T-helper 2 cell treated with Interferon-gamma antibody and Interleukin-4, amounts not matched to agents 5 μg/mL and 100 μg/mL, for 36 hours (primary cell): ENCODE measurements at regions not wholly inside any gene's neighbourhood (a gene's known extent, or its start where the extent isn't known, plus 50 kb on each side); places are given as distances from the start of the nearest gene placed in this dataset.
A peak's percentile ranks its signal among the peaks of the same experiment; 100 is the strongest.

ENCODE experiments used
- DNase-seq: peaks from one replicate; pipeline ENCODE4 v3.0.0; 2021; ENCODE audit warnings: low spot score
- H3K27ac Mint-ChIP-seq: one replicate; pipeline ENCODE4 v1.8.0; 2021; ENCODE audit warnings: mild to moderate bottlenecking, mixed read lengths
- H3K27me3 Mint-ChIP-seq: one replicate; pipeline ENCODE4 v1.8.0; 2021; ENCODE audit warnings: low read depth, mixed read lengths
- H3K36me3 Mint-ChIP-seq: one replicate; pipeline ENCODE4 v1.8.0; 2021; ENCODE audit warnings: low read depth, mixed read lengths
- H3K4me1 Mint-ChIP-seq: one replicate; pipeline ENCODE4 v1.8.0; 2021; ENCODE audit warnings: low read depth, mixed read lengths
- H3K4me3 Mint-ChIP-seq: one replicate; pipeline ENCODE4 v1.8.0; 2022; ENCODE audit warnings: mild to moderate bottlenecking, moderate library complexity, mixed read lengths
- H3K9me3 Mint-ChIP-seq: one replicate; pipeline ENCODE4 v1.8.0; 2021; ENCODE audit warnings: mixed read lengths

- no peaks in the 10 kb centered on the region for H3K36me3 Mint-ChIP-seq
- no peaks in the 10 kb centered on the region for H3K9me3 Mint-ChIP-seq
- peaks cover 10% of the 10 kb centered on the region for H3K4me1 Mint-ChIP-seq
- no peak overlapping the region for H3K4me3 Mint-ChIP-seq
- no peak overlapping the region for H3K27ac Mint-ChIP-seq
- H3K27me3 Mint-ChIP-seq: no peaks in the 10 kb centered on the region
- DNase-seq: no peak
Observed at GRCh38 chrX:39145859-39146258, 344.6 kb downstream of the MID1IP1 start.

- H3K36me3 Mint-ChIP-seq: no peaks in the 10 kb centered on the region
- H3K4me3 Mint-ChIP-seq: no peak overlapping the region
- no peaks in the 10 kb centered on the region for H3K9me3 Mint-ChIP-seq
- H3K27ac Mint-ChIP-seq: no peak overlapping the region
- no peaks in the 10 kb centered on the region for H3K27me3 Mint-ChIP-seq
- peak; percentile 31 for DNase-seq
- peaks cover 12% of the 10 kb centered on the region for H3K4me1 Mint-ChIP-seq
Observed at GRCh38 chrX:39149761-39150160, 348.5 kb downstream of the MID1IP1 start.

- Mint-ChIP-seq H3K27ac (no peak overlapping the region), H3K9me3 (no peaks in the 10 kb centered on the region), H3K4me3 (no peak overlapping the region), H3K36me3 (no peaks in the 10 kb centered on the region), H3K27me3 (no peaks in the 10 kb centered on the region), H3K4me1 (peaks cover 12% of the 10 kb centered on the region)
- no peak for DNase-seq
Observed at GRCh38 chrX:39150220-39150619, 349.0 kb downstream of the MID1IP1 start.

- H3K9me3 Mint-ChIP-seq: no peaks in the 10 kb centered on the region
- H3K27ac Mint-ChIP-seq: no peak overlapping the region
- DNase-seq: no peak
- H3K27me3 Mint-ChIP-seq: no peaks in the 10 kb centered on the region
- no peaks in the 10 kb centered on the region for H3K36me3 Mint-ChIP-seq
- H3K4me1 Mint-ChIP-seq: peaks cover 12% of the 10 kb centered on the region
- no peak overlapping the region for H3K4me3 Mint-ChIP-seq
Observed at GRCh38 chrX:39150621-39151020, 349.4 kb downstream of the MID1IP1 start.

GRCh38 chrX:39152106-39152649, 350.9 kb downstream of the MID1IP1 start:
- Mint-ChIP-seq H3K4me3 (no peak overlapping the region), H3K27ac (no peak overlapping the region), H3K4me1 (peaks cover 22% of the 10 kb centered on the region), H3K36me3 (no peaks in the 10 kb centered on the region), H3K27me3 (no peaks in the 10 kb centered on the region), H3K9me3 (no peaks in the 10 kb centered on the region)
- DNase-seq: no peak

- Mint-ChIP-seq H3K27me3 (no peaks in the 10 kb centered on the region), H3K27ac (no peak overlapping the region), H3K36me3 (no peaks in the 10 kb centered on the region), H3K4me3 (no peak overlapping the region), H3K4me1 (peaks cover 22% of the 10 kb centered on the region), H3K9me3 (no peaks in the 10 kb centered on the region)
- no peak for DNase-seq
Observed at GRCh38 chrX:39156051-39156450, 354.8 kb downstream of the MID1IP1 start.

- no peak overlapping the region for H3K4me3 Mint-ChIP-seq
Observed at GRCh38 chrX:39157006-39157405, 355.7 kb downstream of the MID1IP1 start.

GRCh38 chrX:39157796-39158195, 356.5 kb downstream of the MID1IP1 start:
- no peaks in the 10 kb centered on the region for H3K9me3 Mint-ChIP-seq
- H3K27me3 Mint-ChIP-seq: no peaks in the 10 kb centered on the region
- H3K4me3 Mint-ChIP-seq: no peak overlapping the region
- DNase-seq: no peak
- H3K36me3 Mint-ChIP-seq: no peaks in the 10 kb centered on the region
- no peak overlapping the region for H3K27ac Mint-ChIP-seq
- peaks cover 33% of the 10 kb centered on the region for H3K4me1 Mint-ChIP-seq

More at GRCh38 chrX:39157006-39157405, 355.7 kb downstream of the MID1IP1 start:
- H3K4me1 Mint-ChIP-seq: peaks cover 28% of the 10 kb centered on the region
- H3K36me3 Mint-ChIP-seq: no peaks in the 10 kb centered on the region
- DNase-seq: no peak
- no peaks in the 10 kb centered on the region for H3K27me3 Mint-ChIP-seq
- H3K9me3 Mint-ChIP-seq: no peaks in the 10 kb centered on the region
- H3K27ac Mint-ChIP-seq: no peak overlapping the region

GRCh38 chrX:39158801-39159657, 357.8 kb downstream of the MID1IP1 start:
- H3K4me3 Mint-ChIP-seq: no peak overlapping the region
- DNase-seq: no peak
- peaks cover 41% of the 10 kb centered on the region for H3K4me1 Mint-ChIP-seq
- H3K9me3 Mint-ChIP-seq: no peaks in the 10 kb centered on the region
- H3K27me3 Mint-ChIP-seq: no peaks in the 10 kb centered on the region
- no peak overlapping the region for H3K27ac Mint-ChIP-seq
- H3K36me3 Mint-ChIP-seq: no peaks in the 10 kb centered on the region

GRCh38 chrX:39159921-39160507, 358.8 kb downstream of the MID1IP1 start:
- no peak overlapping the region for H3K4me3 Mint-ChIP-seq
- no peaks in the 10 kb centered on the region for H3K36me3 Mint-ChIP-seq
- H3K4me1 Mint-ChIP-seq: peaks cover 47% of the 10 kb centered on the region
- H3K27me3 Mint-ChIP-seq: no peaks in the 10 kb centered on the region
- no peak for DNase-seq
- H3K9me3 Mint-ChIP-seq: no peaks in the 10 kb centered on the region
- no peak overlapping the region for H3K27ac Mint-ChIP-seq

- Mint-ChIP-seq H3K36me3 (no peaks in the 10 kb centered on the region), H3K9me3 (no peaks in the 10 kb centered on the region), H3K27ac (peak overlapping the region; percentile 82), H3K27me3 (no peaks in the 10 kb centered on the region), H3K4me1 (peaks cover 56% of the 10 kb centered on the region), H3K4me3 (peak overlapping the region; percentile 73)
- no peak for DNase-seq
Observed at GRCh38 chrX:39161611-39162255, 360.5 kb downstream of the MID1IP1 start.

GRCh38 chrX:39162322-39162735, 361.1 kb downstream of the MID1IP1 start:
- H3K4me3 Mint-ChIP-seq: peak overlapping the region; percentile 73
- H3K27me3 Mint-ChIP-seq: no peaks in the 10 kb centered on the region
- no peaks in the 10 kb centered on the region for H3K36me3 Mint-ChIP-seq
- H3K4me1 Mint-ChIP-seq: peaks cover 58% of the 10 kb centered on the region
- peak overlapping the region; percentile 83 for H3K27ac Mint-ChIP-seq
- peak; percentile 57 for DNase-seq
- no peaks in the 10 kb centered on the region for H3K9me3 Mint-ChIP-seq

GRCh38 chrX:39163581-39164126, 362.4 kb downstream of the MID1IP1 start:
- Mint-ChIP-seq H3K4me3 (peak overlapping the region; percentile 69), H3K4me1 (peaks cover 70% of the 10 kb centered on the region), H3K36me3 (no peaks in the 10 kb centered on the region), H3K27ac (peak overlapping the region; percentile 82), H3K27me3 (no peaks in the 10 kb centered on the region), H3K9me3 (no peaks in the 10 kb centered on the region)
- peak; percentile 75 for DNase-seq

- peak overlapping the region; percentile 69 for H3K4me3 Mint-ChIP-seq
- no peaks in the 10 kb centered on the region for H3K9me3 Mint-ChIP-seq
- DNase-seq: no peak
- peak overlapping the region; percentile 82 for H3K27ac Mint-ChIP-seq
- no peaks in the 10 kb centered on the region for H3K36me3 Mint-ChIP-seq
- H3K27me3 Mint-ChIP-seq: no peaks in the 10 kb centered on the region
- peaks cover 70% of the 10 kb centered on the region for H3K4me1 Mint-ChIP-seq
Observed at GRCh38 chrX:39164212-39164611, 363.0 kb downstream of the MID1IP1 start.
